ENCODE measurements at regions not wholly inside any gene's neighbourhood (a gene's known extent, or its start where the extent isn't known, plus 50 kb on each side); places are given as distances from the start of the nearest gene placed in this dataset.

GRCh38 chr13:38418286-38418685 is 68.6 kb downstream of the UFM1 start:
- Histone ChIP-seq H3K27ac (ENCODE audit: extremely low read depth, low read depth, low read length) (no peak overlapping the region), H2AFZ (ENCODE audit: low read depth, low read length) (no peak overlapping the region), H4K20me1 (replicated peaks; ENCODE audit: control insufficient read depth, insufficient read depth, low read length) (no peaks in the 10 kb centered on the region), H3K4me1 (replicated peaks in 1 of 2; ENCODE audit: control insufficient read depth in 2 of 2, insufficient read depth in 2 of 2, low read length in 2 of 2) (no peaks in the 10 kb centered on the region), H3K36me3 (ENCODE audit: control insufficient read depth, insufficient read depth, low read length) (no peaks in the 10 kb centered on the region), H3K9me3 (replicated peaks; ENCODE audit: control insufficient read depth, insufficient read depth, low read depth, low read length) (no peaks in the 10 kb centered on the region), H3K4me3 (no peak overlapping the region), H3K9ac (ENCODE audit: insufficient read depth in 1 of 2, low read depth in 2 of 2, low read length in 2 of 2) (no peak overlapping the region), H3K27me3 (ENCODE audit: control insufficient read depth in 2 of 2, insufficient read depth in 2 of 2, low read length in 2 of 2) (no peaks in the 10 kb centered on the region), H3K9me1 (ENCODE audit: control insufficient read depth, insufficient read depth, low read length) (no peaks in the 10 kb centered on the region), H3K79me2 (ENCODE audit: control insufficient read depth, insufficient read depth, low read length) (no peaks in the 10 kb centered on the region), H3K4me2 (ENCODE audit: insufficient read depth, low read length) (no peak overlapping the region)
- intact Hi-C loops (cut with micrococcal nuclease) = no loop called here
- ChIA-PET POLR2A (no interaction called here), CTCF (ENCODE audit: low intra/inter-chr PET ratio) (no interaction called here)
- DNase-seq (ENCODE audit: extremely low read depth in 1 of 4, low spot score in 3 of 4) (no peak), FAIRE-seq (no peak), ATAC-seq (no peak)
- in situ Hi-C loops (cut with MboI) = no loop called here
- TF ChIP-seq ZBTB34 (CRISPR knock-in tag; IDR thresholded peaks at IDR 0.05) (no peak), RBM14 (IDR thresholded peaks at IDR 0.05; ENCODE audit: borderline replicate concordance, insufficient read depth, low read depth, low read length) (no peak), ZNF395 (CRISPR knock-in tag; IDR thresholded peaks at IDR 0.05) (no peak), TEAD4 (IDR thresholded peaks at IDR 0.05; ENCODE audit: low read length) (no peak), TEAD4 (CRISPR knock-in tag; IDR thresholded peaks at IDR 0.05; ENCODE audit: borderline replicate concordance) (no peak), ZNF316 (IDR thresholded peaks at IDR 0.05) (no peak)
- BruUV-seq (replicated peaks) = no TSS peak
